ENCODE measurements at regions not wholly inside any gene's neighbourhood (a gene's known extent, or its start where the extent isn't known, plus 50 kb on each side); places are given as distances from the start of the nearest gene placed in this dataset.
"Not testable (repeated sequence)": the region's sequence is repeated elsewhere in the genome, so short reads cannot be mapped to it uniquely, and the experiment has no call there.

DNA sequence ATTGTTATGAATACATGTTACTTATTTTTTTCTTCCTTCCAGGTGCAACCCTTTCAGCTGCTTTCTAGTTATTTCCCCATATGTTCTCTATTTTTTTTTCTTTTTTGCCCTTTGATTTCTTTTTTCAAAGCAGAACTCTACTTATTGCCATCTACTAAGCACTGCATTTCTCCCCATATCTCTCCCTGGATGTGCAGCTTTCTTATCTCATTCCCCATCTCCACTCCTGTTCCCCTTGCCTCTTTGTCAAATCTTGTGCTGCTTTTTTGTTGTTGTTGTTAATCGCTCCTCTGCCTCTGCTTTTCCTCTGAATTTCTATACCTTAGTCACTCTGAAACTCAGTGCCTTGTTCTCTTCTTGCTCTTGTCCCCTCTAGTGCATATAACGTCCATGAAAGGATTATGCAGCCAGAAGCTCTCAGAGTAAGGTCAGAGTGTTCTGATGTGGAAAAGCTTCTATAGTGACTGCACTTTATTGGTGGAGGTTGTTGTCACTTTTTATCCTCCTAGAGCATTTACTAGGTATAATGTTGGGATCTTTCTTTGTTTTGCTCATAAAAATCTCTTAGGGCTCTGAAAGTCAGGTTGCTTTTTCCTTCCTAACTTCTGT is 51.1 kb upstream of the JADE1 start:
- no peak for DNase-seq

DNA sequence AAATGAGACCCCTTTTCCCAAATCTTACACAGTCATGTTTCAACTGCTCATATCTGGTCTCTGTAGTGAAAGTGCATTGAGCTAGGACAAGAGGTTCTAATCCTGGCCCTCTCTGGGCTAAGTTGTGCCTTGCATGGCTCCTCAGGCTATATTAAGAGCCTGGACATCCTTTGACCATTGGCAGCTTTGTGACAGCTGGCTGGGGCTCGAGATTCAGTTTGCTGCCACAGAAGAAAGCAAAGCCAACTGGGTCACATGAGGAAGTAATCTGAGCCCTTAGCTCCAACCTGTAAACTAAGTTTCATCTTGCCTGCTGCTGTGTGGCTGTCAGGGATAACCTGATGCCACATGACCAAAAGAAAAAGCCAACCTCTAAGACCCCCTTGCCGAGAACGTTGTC is 51.8 kb upstream of the JADE1 start:
- peak; percentile 54 for DNase-seq

DNA sequence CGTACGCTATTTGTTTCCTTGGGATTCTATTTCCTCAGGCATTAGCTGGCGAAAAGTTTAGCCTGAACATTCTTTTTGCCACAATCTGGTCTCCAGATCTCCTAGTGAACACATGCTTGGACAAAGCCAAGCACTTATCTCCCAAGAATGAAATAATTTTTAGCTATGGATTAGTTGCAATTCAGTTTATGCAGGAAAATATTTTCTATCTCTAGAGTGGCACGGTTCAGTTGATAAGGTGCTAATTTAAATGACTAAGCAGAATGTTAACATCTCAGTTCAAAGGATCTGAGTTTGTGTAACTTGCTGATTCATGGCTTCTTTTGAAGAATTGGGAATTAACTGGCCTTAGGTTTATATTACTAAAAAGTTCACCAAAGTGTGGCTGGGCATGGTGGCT is 58.1 kb upstream of the JADE1 start:
- no peak for DNase-seq

DNA sequence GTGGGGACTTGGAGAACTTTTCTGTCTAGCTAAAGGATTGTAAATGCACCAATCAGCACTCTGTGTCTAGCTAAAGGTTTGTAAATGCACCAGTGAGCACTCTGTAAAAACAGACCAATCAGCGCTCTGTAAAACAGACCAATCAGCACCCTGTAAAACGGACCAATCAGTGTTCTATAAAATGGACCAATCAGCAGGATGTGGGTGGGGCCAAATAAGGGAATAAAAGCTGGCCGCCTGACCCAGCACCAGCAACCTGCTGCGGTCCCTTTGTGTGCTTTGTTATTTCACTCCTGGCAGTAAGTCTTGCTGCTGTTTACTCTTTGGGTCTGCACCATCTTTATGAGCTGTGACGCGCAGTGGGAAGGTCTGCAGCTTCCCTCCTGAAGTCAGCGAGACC is 67.8 kb upstream of the JADE1 start:
- DNase-seq, result not testable (repeated sequence)

DNA sequence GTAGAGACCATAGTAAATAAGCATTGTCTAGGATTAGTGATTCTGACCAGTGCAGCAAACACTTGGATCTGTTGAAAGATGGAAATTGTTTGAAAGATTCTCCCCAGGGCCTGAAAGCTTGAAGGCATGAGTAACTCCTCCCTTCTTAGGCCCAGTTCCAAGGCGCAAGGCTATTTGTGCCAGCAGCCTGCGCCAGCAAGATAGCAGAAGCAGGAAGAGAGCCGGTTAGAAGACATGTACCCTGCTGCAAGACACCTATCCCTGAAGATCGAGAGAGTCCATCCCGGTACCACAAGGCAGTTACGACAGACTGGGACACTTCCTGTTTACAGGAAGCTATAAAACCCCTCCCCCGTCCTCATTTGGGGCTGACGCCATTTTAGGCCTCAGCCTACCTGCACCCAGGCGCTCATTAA is 72.4 kb upstream of the JADE1 start:
- no peak for DNase-seq

DNA sequence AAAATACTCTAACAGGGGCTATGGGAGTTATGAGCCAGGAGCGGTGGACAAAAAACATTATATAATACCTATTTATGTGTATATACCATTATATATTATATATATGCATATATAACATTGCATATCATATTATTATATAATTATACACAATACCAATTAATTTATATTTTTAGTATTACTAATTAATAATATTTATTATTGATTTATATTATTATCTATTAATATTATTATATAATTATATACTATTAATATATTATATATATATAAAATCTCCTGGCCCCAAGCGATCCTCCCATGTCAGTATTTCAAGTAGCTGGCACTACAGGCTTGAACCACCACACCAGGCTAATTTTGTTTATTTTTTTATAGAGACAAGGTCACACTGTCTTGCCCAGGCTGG is 73.8 kb upstream of the JADE1 start:
- no peak for DNase-seq

DNA sequence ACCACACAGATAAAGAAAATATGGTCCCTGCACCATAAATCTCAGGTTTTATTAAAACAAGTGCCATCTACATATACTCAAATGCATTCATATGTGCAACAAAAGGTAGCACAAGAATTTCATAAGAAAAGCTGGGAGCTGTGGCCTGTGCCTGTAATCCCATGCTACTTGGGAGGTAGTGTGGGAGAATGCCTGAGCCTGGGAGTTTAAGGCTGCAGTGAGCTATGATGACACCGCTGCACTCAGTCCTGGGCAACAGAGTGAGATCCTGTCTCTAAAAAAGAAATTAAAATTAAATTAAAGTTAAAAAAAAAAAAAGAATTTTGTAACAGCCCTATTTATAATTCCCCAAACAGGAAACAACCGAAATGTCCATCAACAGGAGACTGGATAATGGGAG is 81.3 kb upstream of the JADE1 start:
- DNase-seq, result no peak

DNA sequence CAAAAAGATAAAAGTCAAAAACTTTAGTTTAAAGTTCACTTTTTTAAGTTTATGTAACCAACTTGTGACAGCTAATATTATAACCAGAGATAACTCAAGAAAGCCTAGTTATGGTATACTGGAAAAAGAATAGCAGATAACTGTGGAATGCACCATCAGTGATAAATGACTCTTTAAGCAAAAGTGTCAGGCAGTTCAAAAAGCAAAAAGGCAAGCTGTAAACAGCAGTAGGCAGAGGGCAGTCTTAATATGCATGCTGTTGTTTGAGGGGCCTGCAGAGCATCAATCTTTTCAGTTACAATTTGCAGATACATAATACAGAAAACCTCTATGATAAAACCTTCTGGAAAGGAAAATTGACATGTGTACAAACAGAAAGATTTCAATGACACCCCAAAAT is 81.8 kb upstream of the JADE1 start:
- DNase-seq, result no peak

DNA sequence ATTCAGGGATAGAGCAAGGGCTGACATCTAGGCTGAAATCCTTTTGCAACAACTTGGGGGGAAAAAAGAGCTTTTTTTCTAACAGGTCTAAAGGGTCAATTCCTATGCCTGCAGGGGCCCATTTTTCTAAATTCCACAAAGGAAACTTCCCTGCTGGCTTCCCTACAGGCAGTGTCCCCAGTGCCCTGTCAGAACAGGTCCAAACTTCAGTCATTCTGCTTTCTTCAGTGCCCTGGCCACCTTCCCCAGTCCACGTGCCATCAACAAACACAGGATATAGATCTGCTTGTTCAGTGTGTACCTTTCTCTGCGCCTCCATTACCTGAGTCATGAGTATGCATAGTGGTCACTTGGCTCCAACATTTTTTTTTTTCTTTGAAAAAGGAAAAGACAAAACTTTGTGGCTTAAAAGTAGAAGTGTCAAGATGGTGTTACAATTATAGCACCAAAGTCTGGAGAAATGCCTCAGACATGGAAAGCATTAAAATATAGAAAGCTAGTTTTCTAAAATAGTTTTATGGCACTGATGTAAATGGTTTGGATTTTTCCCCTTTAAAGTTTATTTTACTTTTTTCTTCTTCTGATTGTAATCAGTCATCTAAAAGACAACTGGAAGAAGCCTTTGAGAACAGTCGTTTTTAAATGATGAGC is 84.0 kb upstream of the JADE1 start:
- peak; percentile 57 for DNase-seq

DNA sequence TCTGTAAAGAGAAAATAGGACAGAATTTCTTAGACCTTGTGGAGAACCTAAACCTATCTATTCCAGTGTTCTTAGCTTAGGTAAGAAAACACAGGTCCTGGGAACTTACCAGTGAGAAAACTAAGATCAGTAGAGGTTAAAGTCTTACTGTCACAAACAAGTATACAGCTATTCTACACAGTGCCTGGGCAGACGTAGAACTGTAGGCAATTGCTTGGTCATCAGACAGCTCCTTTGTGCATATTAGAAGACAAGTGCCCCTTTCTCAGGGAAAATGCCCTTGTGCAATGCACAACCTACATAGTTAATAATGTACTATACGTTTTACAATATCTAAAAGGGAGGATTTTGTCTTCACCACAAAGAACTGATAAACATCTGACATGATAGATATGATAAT is 86.6 kb upstream of the JADE1 start:
- no peak for DNase-seq

DNA sequence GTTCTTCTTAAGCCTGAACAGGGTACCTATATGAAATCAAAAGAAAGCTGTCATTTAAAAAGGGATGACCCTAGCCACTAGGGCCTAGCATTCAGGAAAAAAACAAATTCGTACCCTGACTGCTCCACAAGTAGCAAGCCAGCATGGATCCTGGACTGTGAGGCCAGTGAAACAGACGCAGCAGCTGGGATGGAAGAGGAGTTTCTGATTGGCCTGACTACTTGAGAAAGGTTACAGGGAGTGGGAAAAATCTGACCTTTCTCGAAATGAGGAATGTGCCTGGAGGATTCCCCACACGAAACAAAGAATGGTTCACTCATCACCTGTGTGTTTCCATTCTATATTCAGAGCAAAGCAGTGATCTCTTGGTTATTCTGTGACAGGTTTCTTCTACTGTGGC is 87.6 kb upstream of the JADE1 start:
- peak; percentile 75 for DNase-seq

DNA sequence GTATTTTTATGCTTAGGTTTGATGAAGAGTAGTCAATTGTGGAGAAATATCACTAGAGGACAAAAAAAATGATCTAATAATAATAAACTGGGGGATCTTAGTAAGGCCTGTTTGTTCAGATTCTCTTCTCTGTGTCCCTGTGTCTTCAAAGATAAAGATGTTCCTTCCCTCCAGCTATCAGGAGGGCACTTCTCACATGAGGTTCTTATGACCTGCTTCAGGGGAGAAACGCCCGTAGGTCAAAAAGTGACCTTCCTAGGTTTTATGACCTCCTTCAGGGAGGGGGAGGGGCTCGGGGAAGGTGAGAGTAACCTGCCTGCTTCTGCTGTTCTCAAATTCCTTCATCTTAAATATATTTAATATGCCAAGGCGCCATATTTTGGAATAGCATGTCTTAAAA is 89.2 kb upstream of the JADE1 start:
- no peak for DNase-seq

DNA sequence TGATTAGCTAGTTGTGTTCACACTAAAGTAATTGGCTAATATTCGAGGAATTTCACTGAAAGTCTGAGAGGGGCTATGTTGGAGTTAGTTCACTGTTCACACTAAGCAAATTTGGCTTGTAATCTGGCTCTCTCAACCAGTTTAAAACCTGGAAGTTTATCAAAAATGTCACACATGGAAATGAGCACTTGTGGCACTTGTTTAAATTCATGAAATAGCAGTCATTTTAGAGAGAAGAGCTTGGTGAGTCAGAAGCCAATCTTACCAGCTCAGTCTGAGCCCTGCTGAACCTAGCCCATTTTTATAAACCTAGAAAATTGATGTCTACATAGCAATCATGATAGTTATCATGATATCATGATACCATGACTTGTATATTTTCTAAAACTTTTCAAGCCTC is 90.7 kb upstream of the JADE1 start:
- DNase-seq, result no peak

DNA sequence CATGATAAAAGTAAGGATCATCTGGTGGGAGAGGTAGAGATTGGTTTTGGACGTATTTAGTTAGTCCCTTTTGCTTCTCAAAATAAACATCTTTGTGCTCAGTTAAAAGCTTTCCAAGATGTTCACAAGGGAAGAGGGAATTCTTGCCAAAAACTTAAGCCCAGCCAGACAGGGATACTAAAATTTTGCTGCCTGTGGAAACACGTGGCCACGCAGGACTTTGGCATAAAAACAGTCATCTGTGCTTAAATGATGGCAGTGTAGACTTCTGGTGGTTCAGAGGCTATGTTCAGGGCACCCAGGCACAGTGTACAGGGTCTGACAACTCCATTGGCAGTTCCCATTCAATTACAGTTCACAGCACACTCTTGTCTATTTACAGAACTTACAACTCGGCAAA is 93.2 kb upstream of the JADE1 start:
- DNase-seq, result no peak

DNA sequence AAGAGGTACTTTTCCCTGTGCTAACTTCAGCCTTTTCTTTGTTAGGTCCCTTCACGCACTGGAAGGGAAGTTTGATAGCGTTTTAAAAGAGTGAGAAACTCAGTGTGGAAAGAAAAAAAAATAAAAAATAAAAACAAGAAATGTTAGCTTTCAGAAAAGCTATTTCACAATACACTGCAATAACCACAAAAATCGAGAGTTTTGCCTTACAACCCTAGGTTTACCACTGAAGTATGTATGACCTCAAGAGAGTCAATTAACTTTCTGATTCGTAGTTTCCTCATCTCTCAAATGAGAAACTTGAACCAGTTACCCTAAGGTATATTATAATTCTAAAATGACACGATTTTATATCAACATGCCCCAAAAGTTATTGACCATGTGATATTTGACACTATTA is 93.9 kb upstream of the JADE1 start:
- no peak for DNase-seq

DNA sequence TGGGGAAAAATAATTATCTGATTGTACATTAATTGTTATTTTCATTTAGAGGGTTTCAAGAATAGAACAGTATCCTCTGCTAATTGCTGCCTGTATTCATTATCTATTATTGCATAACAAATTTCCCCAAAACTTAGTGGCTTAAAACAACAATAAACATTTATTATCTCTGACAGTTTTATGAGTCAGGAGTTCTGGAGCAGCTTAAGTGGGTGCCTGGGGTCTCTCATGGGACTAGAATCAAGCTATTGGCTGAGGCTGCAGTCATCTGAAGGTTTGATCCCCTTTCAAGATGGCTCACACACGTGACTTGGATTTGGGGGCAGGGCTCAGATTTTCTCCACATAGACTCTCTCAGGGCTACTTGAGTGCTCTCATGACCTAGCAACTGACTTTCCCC is 98.1 kb upstream of the JADE1 start:
- DNase-seq, result peak; percentile 61

DNA sequence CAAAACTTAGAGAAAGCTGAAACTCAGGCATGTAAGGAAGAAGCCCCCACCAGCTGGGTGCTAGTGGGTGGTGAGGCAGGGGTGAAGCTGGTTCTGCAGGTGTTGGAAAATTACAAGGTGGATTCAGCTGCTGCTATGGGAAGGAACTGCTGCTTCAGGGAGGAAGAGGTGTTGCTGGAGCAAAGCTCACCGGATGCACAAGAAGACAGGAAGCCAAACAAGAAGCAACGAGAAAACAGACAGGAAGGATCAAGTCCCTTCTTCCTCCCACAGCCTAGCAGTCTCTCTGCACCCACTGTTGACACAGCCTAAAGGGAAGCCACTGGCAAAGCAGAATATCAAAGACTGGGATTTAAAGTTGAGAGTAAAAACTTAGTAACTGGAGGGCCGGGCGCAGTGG is 100.2 kb upstream of the JADE1 start:
- DNase-seq, result no peak

DNA sequence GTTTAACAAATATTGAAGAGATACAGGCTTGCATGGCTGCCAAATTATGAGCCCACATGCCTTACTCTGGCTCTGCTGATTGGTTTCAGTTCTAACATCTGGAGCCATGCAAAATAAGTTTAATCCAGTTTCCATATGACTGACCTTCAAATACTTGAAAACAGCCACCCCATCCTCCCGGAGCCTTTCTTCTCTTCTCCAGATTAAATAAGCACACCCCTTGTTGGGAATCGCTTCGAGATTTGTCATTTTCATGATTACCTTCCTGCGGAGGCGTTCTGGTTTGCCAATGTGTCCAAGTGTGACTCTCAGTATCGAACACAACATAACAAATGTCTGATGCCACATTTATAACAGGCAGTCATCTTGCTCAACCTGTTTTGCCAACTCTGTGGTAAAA is 101.6 kb upstream of the JADE1 start:
- DNase-seq, result no peak

DNA sequence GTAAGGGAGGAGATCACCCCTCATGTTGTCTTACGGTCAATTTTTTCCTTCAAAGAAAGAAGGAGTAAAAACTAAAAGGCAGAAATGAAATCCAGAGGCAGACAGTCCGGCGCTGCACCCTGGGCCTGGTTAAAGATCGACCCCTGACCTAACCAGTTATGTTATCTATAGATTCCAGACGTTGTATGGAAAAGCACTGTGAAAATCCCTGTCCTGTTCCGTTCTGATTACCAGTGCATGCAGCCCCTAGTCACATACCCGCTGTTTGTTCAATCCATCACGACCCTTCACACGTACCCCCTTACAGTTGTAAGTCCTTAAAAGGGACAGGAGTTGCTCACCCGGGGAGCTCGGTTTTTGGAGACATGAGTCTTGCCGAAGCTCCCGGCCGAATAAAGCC is 105.6 kb upstream of the JADE1 start:
- DNase-seq, result no peak

DNA sequence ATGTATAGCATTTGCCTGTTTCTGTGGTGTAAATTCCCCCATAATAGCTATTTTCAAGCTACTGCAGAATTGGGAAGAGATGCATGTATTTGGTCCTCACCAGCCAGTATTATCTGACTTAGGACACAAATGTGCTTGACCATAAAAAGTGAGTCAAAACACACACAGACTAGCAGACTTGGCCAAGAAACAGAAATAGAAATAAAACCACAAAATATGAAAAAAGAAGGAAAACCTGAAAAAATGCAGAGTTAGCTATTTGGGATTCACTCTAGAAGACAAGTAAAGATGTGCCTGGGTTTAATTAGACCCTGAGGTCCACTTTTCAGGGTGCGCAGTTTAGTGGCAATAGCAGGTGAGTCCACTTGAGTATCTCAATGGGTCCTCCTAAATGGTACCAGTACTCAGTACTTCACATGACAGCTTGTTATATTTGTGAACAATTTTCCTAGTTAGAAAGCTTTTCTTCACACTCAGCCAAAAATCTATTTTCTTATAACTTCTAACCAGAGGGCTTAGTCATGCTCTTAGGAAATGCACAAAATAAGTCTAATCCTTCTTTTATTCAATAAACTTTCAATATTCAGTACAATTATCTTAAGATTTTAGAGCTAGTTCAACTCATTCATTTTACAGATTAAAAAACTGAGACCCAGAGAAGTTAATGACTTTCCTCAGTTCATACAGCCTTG is 108.7 kb upstream of the JADE1 start:
- no peak for DNase-seq

DNA sequence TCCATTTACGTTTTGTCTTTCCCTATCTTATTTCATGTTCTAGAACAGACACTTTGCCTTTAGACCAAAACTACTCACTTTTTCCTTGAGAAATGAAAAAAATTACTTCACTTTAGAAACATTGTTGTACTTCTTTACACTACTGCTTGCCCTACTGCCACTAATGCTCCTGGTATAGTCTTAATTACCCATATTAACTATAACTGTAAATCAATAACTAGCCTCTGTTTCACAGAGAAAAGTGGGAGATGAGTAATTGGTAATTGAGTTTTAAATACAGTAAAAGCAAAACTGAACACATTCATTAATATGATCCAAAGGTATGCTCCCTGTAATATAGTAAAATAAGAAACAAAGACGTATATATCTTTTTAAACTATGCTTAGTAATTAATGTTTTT is 111.1 kb upstream of the JADE1 start:
- DNase-seq, result no peak

DNA sequence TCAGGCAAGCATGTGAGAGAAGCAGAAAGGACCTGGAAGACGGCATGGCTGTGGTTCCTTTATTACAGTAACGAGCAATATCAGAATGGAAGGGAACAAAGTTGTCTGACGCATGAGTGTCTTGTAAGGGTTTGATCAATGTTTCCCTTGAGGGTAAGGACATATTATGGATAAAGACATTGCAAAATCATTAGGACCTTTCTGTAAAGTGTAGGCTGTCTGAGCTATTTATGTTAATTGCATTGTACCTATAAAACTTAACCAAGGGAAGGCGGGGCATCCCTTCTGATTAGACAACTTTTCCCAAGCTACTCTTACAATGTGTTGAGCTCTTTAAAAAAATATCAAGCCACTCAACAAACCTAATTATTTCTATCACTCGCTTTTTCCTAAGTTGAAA is 112.2 kb upstream of the JADE1 start:
- no peak for DNase-seq

DNA sequence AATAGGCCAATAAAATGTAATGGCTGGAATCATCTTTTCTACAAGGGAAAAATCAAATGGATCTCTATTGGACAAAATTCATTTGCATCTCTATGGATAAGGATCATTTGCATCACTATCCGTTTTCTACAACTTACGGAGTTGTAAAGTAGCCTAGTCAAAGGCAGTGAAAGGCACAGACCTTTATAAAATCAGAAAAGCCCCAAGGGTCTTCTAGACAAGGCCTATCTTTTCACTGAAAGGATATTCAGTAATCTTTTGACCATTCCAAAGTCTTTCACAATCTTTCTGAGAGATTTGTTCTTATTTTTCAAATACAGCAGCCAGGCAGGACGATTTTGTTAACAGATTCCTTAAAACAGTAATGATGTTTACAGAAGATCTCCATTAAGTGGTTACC is 119.5 kb upstream of the JADE1 start:
- no peak for DNase-seq

DNA sequence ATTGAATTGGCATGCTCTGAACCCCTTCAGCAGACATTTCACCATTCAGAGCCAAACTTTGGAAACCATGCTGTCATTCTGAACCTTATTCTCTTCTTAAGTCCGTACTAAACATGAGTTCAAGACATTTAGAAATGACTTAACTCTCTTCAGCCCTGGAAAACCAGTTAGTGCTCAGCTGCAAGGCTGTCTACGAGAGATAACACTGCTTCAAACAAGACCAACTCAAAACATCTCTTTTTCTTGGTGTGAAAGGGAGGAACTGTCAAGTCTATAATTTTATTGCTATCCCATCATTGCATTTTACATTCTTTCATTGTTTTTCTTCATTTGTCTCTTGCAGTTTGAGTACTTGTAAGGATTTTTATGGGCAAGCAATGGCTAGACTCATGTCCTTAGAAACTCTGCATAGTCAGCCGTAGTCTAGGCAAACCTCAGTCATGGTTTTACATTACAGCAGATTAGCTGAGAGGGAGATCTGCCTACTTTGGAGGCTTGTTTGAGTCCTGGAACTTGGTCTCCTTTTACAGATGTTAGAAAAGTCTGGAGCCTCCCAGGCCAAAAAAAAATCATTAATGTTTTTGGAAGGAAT is 120.6 kb upstream of the JADE1 start:
- DNase-seq, result no peak
